ENCODE measurements at regions not wholly inside any gene's neighbourhood (a gene's known extent, or its start where the extent isn't known, plus 50 kb on each side); places are given as distances from the start of the nearest gene placed in this dataset.

GRCh38 chr7:79593866-79594301 is 140.4 kb upstream of the MAGI2 start:
- in situ Hi-C loops (cut with HindIII; ENCODE audit: low sequenced_read_pairs), result no loop called here

GRCh38 chr7:79590916-79591623 is 137.6 kb upstream of the MAGI2 start:
- in situ Hi-C loops (cut with HindIII; ENCODE audit: low sequenced_read_pairs), result no loop called here

- in situ Hi-C loops (cut with HindIII; ENCODE audit: low sequenced_read_pairs), result no loop called here
These were observed 136.9 kb upstream of the MAGI2 start for GRCh38 chr7:79590391-79590790.

GRCh38 chr7:79570903-79571302 is 117.4 kb upstream of the MAGI2 start:
- in situ Hi-C loops (cut with HindIII; ENCODE audit: low sequenced_read_pairs), result no loop called here

- in situ Hi-C loops (cut with HindIII; ENCODE audit: low sequenced_read_pairs), result no loop called here
These were observed 110.5 kb upstream of the MAGI2 start for GRCh38 chr7:79563821-79564522.

GRCh38 chr7:79555571-79555970 is 102.1 kb upstream of the MAGI2 start:
- in situ Hi-C loops (cut with HindIII; ENCODE audit: low sequenced_read_pairs), result no loop called here

GRCh38 chr7:79553811-79554555 is 100.5 kb upstream of the MAGI2 start:
- in situ Hi-C loops (cut with HindIII; ENCODE audit: low sequenced_read_pairs), result no loop called here

GRCh38 chr7:79552463-79552862 is 99.0 kb upstream of the MAGI2 start:
- in situ Hi-C loops (cut with HindIII; ENCODE audit: low sequenced_read_pairs), result no loop called here

- in situ Hi-C loops (cut with HindIII; ENCODE audit: low sequenced_read_pairs), result no loop called here
These were observed 95.3 kb upstream of the MAGI2 start for GRCh38 chr7:79548727-79549126.

GRCh38 chr7:79547132-79547531 is 93.7 kb upstream of the MAGI2 start:
- in situ Hi-C loops (cut with HindIII; ENCODE audit: low sequenced_read_pairs), result no loop called here

- in situ Hi-C loops (cut with HindIII; ENCODE audit: low sequenced_read_pairs), result no loop called here
These were observed 87.1 kb upstream of the MAGI2 start for GRCh38 chr7:79540592-79540991.

- in situ Hi-C loops (cut with HindIII; ENCODE audit: low sequenced_read_pairs), result no loop called here
These were observed 80.7 kb upstream of the MAGI2 start for GRCh38 chr7:79534128-79534527.

- in situ Hi-C loops (cut with HindIII; ENCODE audit: low sequenced_read_pairs), result no loop called here
These were observed 78.6 kb upstream of the MAGI2 start for GRCh38 chr7:79531905-79532664.

GRCh38 chr7:79531116-79531515 is 77.6 kb upstream of the MAGI2 start:
- in situ Hi-C loops (cut with HindIII; ENCODE audit: low sequenced_read_pairs), result no loop called here

- in situ Hi-C loops (cut with HindIII; ENCODE audit: low sequenced_read_pairs), result no loop called here
These were observed 76.4 kb upstream of the MAGI2 start for GRCh38 chr7:79529881-79530235.

GRCh38 chr7:79529214-79529880 is 75.9 kb upstream of the MAGI2 start:
- in situ Hi-C loops (cut with HindIII; ENCODE audit: low sequenced_read_pairs), result no loop called here

- in situ Hi-C loops (cut with HindIII; ENCODE audit: low sequenced_read_pairs), result no loop called here
These were observed 75.0 kb upstream of the MAGI2 start for GRCh38 chr7:79528421-79528820.

GRCh38 chr7:79524048-79524447 is 70.6 kb upstream of the MAGI2 start:
- in situ Hi-C loops (cut with HindIII; ENCODE audit: low sequenced_read_pairs), result no loop called here

- in situ Hi-C loops (cut with HindIII; ENCODE audit: low sequenced_read_pairs), result no loop called here
These were observed 70.0 kb upstream of the MAGI2 start for GRCh38 chr7:79523436-79523835.

GRCh38 chr7:79520543-79520942 is 67.1 kb upstream of the MAGI2 start:
- in situ Hi-C loops (cut with HindIII; ENCODE audit: low sequenced_read_pairs), result no loop called here

- in situ Hi-C loops (cut with HindIII; ENCODE audit: low sequenced_read_pairs), result no loop called here
These were observed 61.9 kb upstream of the MAGI2 start for GRCh38 chr7:79515358-79515757.

All from endothelial cell of hepatic sinusoid (primary cell).